ENCODE measurements at regions not wholly inside any gene's neighbourhood (a gene's known extent, or its start where the extent isn't known, plus 50 kb on each side); places are given as distances from the start of the nearest gene placed in this dataset.

- no peak overlapping the region for H3K9ac ChIP-seq (replicated peaks in 1 of 4; ENCODE audit: extremely low read depth in 1 of 4, low read depth in 3 of 4, low read length in 3 of 4)
- no peak overlapping the region for H4K91ac ChIP-seq (replicated peaks; ENCODE audit: insufficient read length, low read length)
- H3K23ac ChIP-seq (ENCODE audit: insufficient read length) = no peak overlapping the region
- H3K56ac ChIP-seq (replicated peaks; ENCODE audit: insufficient read length, low read depth, low read length) = no peak overlapping the region
- no peak overlapping the region for H3K4me2 ChIP-seq (ENCODE audit: insufficient read depth in 1 of 2, low read depth in 2 of 2, low read length in 2 of 2)
- H3K27me3 ChIP-seq (replicated peaks in 1 of 4; ENCODE audit: control insufficient read depth in 3 of 4, extremely low read depth in 1 of 4, insufficient read depth in 3 of 4, low read length in 3 of 4) = no peaks in the 10 kb centered on the region
- no peaks in the 10 kb centered on the region for H4K20me1 ChIP-seq (replicated peaks in 1 of 2; ENCODE audit: control insufficient read depth in 1 of 2, insufficient read depth in 2 of 2, low read length in 2 of 2)
- no peak overlapping the region for H2AFZ ChIP-seq (ENCODE audit: low read length)
- H3K79me1 ChIP-seq (ENCODE audit: low read depth, low read length) = no peaks in the 10 kb centered on the region
- H3K79me2 ChIP-seq (ENCODE audit: control insufficient read depth in 1 of 2, insufficient read depth in 2 of 2, low read length in 2 of 2) = no peaks in the 10 kb centered on the region
- H2BK120ac ChIP-seq (replicated peaks; ENCODE audit: low read depth, low read length) = no peak overlapping the region
- WGBS, 2 experiments (ENCODE audit: extremely low coverage in 1 of 2, insufficient coverage in 1 of 2, insufficient read length in 1 of 2, insufficient replicate concordance in 2 of 2, low coverage in 1 of 2, low lambda C conversion rate in 2 of 2, missing lambda C conversion rate in 1 of 2) = 92 to 100% methylated on average over 1 of the region's 1 CpG
- no peak overlapping the region for H2BK20ac ChIP-seq (ENCODE audit: low read length)
- CTCF ChIA-PET (ENCODE audit: partially characterized antibody) = no interaction called here
- H2AK5ac ChIP-seq (ENCODE audit: low read depth, low read length) = no peak overlapping the region
- H3K27ac ChIP-seq (ENCODE audit: low read depth, low read length) = no peak overlapping the region
- FAIRE-seq (no peak), DNase-seq (ENCODE audit: low read depth in 1 of 2, low spot score in 2 of 2) (no peak)
- no peak for TF ChIP-seq E2F6 (IDR thresholded peaks at IDR 0.05)
- TF ChIP-seq BACH1 (IDR thresholded peaks at IDR 0.05; ENCODE audit: low read length) = no peak
- no peak for TF ChIP-seq RBBP5 (IDR thresholded peaks at IDR 0.05; ENCODE audit: borderline replicate concordance, low read depth, low read length)
- no peak for TF ChIP-seq CREB1 (IDR thresholded peaks at IDR 0.05)
- TF ChIP-seq HDAC6 (IDR thresholded peaks at IDR 0.05; ENCODE audit: low read depth, low read length) = no peak
- no peak for TF ChIP-seq EP300 (IDR thresholded peaks at IDR 0.05; ENCODE audit: borderline replicate concordance in 1 of 2, low read depth in 2 of 2, low read length in 2 of 2)
- TF ChIP-seq GABPA (IDR thresholded peaks at IDR 0.05; ENCODE audit: borderline replicate concordance, insufficient read depth, low read length) = no peak
- TF ChIP-seq KDM5A (IDR thresholded peaks at IDR 0.05; ENCODE audit: low read length) = no peak
- TF ChIP-seq CHD1 (IDR thresholded peaks at IDR 0.05; ENCODE audit: low read depth, low read length) = no peak
- H2BK15ac ChIP-seq (ENCODE audit: low read length) = no peak overlapping the region
- no peaks in the 10 kb centered on the region; a peak in 1 of 8 replicates for H3K36me3 ChIP-seq (ENCODE audit: control insufficient read depth in 2 of 4, insufficient read depth in 4 of 4, low read length in 3 of 4)
- POLR2A ChIA-PET (ENCODE audit: partially characterized antibody) = no interaction called here
- no peak overlapping the region for H3K14ac ChIP-seq (ENCODE audit: insufficient read length)
- H2BK12ac ChIP-seq (ENCODE audit: low read depth, low read length) = no peak overlapping the region
- no peak overlapping the region for H4K5ac ChIP-seq (ENCODE audit: insufficient read length, low read depth, low read length)
- no peak overlapping the region for H3K4me3 ChIP-seq (ENCODE audit: extremely low read depth in 1 of 4, insufficient read depth in 2 of 4, low read depth in 3 of 4, low read length in 4 of 4)
- H3K23me2 ChIP-seq (ENCODE audit: low read depth, low read length) = no peaks in the 10 kb centered on the region; the same call in 1 of the 2 replicates
- peaks cover 18 to 26% of the 10 kb centered on the region in 2 experiments for H3K9me3 ChIP-seq (ENCODE audit: insufficient read depth in 2 of 2, low read depth in 1 of 2, low read length in 1 of 2)
- no peaks in the 10 kb centered on the region for H3K4me1 ChIP-seq (replicated peaks in 1 of 4; ENCODE audit: control insufficient read depth in 3 of 4, insufficient read depth in 4 of 4, low read length in 3 of 4)
- no peak overlapping the region for H3K18ac ChIP-seq (ENCODE audit: extremely low read depth, low read length)
- no peak overlapping the region for H3K4ac ChIP-seq (replicated peaks; ENCODE audit: insufficient read length, low read depth, low read length)
- no peak overlapping the region for H2BK5ac ChIP-seq (ENCODE audit: low read depth, low read length)
- no peak overlapping the region for H4K8ac ChIP-seq (ENCODE audit: extremely low read depth, insufficient read depth, low read length)
Observed at GRCh38 chr4:32830160-32830559, 2110.0 kb downstream of the PCDH7 start.
